Parathyroid adenoma (tissue), 2 donors: ENCODE measurements at regions not wholly inside any gene's neighbourhood (a gene's known extent, or its start where the extent isn't known, plus 50 kb on each side); places are given as distances from the start of the nearest gene placed in this dataset.

Experiments used
- H2AFZ ChIP-seq: fragments of 300-600 bp; sonication (generic); one replicate; pipeline ENCODE4 v1.7.0; 2017; ENCODE audit warnings: antibody characterized with exemption, mild to moderate bottlenecking
- H3K27ac ChIP-seq: fragments of 300-600 bp; sonication (generic); one replicate; pipeline ENCODE4 v1.7.0; 2017
- H3K27me3 ChIP-seq: fragments of 300-600 bp; sonication (generic); one replicate; pipeline ENCODE4 v1.7.0; 2017; ENCODE audit warnings: low read length; ENCODE audit not compliant: control insufficient read depth, insufficient read depth
- H3K36me3 ChIP-seq: fragments of 300-600 bp; sonication (generic); one replicate; pipeline ENCODE4 v1.7.0; 2017; ENCODE audit warnings: low read length; ENCODE audit not compliant: control insufficient read depth, insufficient read depth
- H3K4me1 ChIP-seq: fragments of 300-600 bp; sonication (generic); one replicate; pipeline ENCODE4 v1.7.0; 2017; ENCODE audit warnings: control low read depth
- H3K4me2 ChIP-seq: fragments of 300-600 bp; sonication (generic); one replicate; pipeline ENCODE4 v1.7.0; 2017; ENCODE audit warnings: low read length
- H3K4me3 ChIP-seq: fragments of 300-600 bp; sonication (generic); one replicate; pipeline ENCODE4 v1.7.0; 2017; ENCODE audit warnings: low read depth, low read length
- H3K79me2 ChIP-seq: fragments of 300-600 bp; sonication (generic); one replicate; pipeline ENCODE4 v1.7.0; 2017; ENCODE audit warnings: control low read depth
- H3K9ac ChIP-seq: fragments of 300-600 bp; sonication (generic); one replicate; pipeline ENCODE4 v1.7.0; 2017; ENCODE audit warnings: mild to moderate bottlenecking
- H3K9me3 ChIP-seq: fragments of 300-600 bp; sonication (generic); one replicate; pipeline ENCODE4 v1.7.0; 2017; ENCODE audit warnings: low read length; ENCODE audit not compliant: control insufficient read depth
- CTCF ChIP-seq: fragments of 300-600 bp; sonication (generic); IDR thresholded peaks from one replicate; pipeline ENCODE4 v1.7.0; 2017; ENCODE audit warnings: antibody characterized with exemption, mild to moderate bottlenecking
- donor health status: primary hyperparathyroidism.

- Histone ChIP-seq H3K9me3 (no peaks in the 10 kb centered on the region), H2AFZ (no peak overlapping the region), H3K4me3 (no peak overlapping the region), H3K36me3 (no peaks in the 10 kb centered on the region), H3K79me2 (no peaks in the 10 kb centered on the region), H3K4me2 (no peak overlapping the region), H3K4me1 (no peaks in the 10 kb centered on the region), H3K27ac (no peak overlapping the region), H3K9ac (no peak overlapping the region), H3K27me3 (no peaks in the 10 kb centered on the region)
- TF ChIP-seq CTCF = no peak
Observed at GRCh38 chr18:78778651-78779050, 201.0 kb upstream of the SALL3 start.

- H3K9me3 ChIP-seq = no peaks in the 10 kb centered on the region
- H3K4me2 ChIP-seq = no peak overlapping the region
- H3K4me1 ChIP-seq = no peaks in the 10 kb centered on the region
- no peak overlapping the region for H3K27ac ChIP-seq
- H3K79me2 ChIP-seq = no peaks in the 10 kb centered on the region
- no peaks in the 10 kb centered on the region for H3K27me3 ChIP-seq
- no peak for TF ChIP-seq CTCF
- H3K36me3 ChIP-seq = no peaks in the 10 kb centered on the region
- no peak overlapping the region for H2AFZ ChIP-seq
- no peak overlapping the region for H3K9ac ChIP-seq
- no peak overlapping the region for H3K4me3 ChIP-seq
Observed at GRCh38 chr18:78779996-78780718, 199.5 kb upstream of the SALL3 start.

GRCh38 chr18:78780719-78781600, 198.7 kb upstream of the SALL3 start:
- Histone ChIP-seq H3K36me3 (no peaks in the 10 kb centered on the region), H3K4me3 (no peak overlapping the region), H3K27ac (no peak overlapping the region), H3K4me1 (no peaks in the 10 kb centered on the region), H3K9ac (no peak overlapping the region), H2AFZ (no peak overlapping the region), H3K27me3 (no peaks in the 10 kb centered on the region), H3K4me2 (no peak overlapping the region), H3K9me3 (no peaks in the 10 kb centered on the region), H3K79me2 (no peaks in the 10 kb centered on the region)
- no peak for TF ChIP-seq CTCF

GRCh38 chr18:78781601-78781960, 198.0 kb upstream of the SALL3 start:
- no peak for TF ChIP-seq CTCF
- no peaks in the 10 kb centered on the region for H3K4me1 ChIP-seq

More at GRCh38 chr18:78781601-78781960, 198.0 kb upstream of the SALL3 start:
- Histone ChIP-seq H2AFZ (no peak overlapping the region), H3K9me3 (no peaks in the 10 kb centered on the region), H3K4me2 (no peak overlapping the region), H3K27me3 (no peaks in the 10 kb centered on the region), H3K4me3 (no peak overlapping the region), H3K36me3 (no peaks in the 10 kb centered on the region), H3K79me2 (no peaks in the 10 kb centered on the region), H3K9ac (no peak overlapping the region), H3K27ac (no peak overlapping the region)
